ENCODE measurements at regions not wholly inside any gene's neighbourhood (a gene's known extent, or its start where the extent isn't known, plus 50 kb on each side); places are given as distances from the start of the nearest gene placed in this dataset.

DNA sequence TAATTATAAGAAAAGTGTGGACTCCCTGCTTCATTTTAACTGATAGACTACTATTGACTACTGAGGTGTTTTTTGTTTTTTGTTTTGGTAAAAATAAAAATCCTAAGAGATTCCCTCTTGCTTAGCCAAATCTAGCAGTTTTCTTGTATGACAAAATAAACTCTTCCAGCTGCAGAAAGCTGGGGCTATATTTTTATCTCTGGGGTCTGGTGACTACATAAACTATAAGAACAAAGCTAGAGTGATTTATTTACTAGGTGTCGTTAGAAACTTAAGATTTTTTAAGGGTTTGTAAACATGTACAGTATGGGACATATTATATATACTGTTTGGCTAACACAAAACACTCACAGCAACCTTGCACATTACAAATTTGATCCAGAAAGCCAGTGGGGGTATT is 467.4 kb upstream of the MPDZ start:
- Mint-ChIP-seq H3K27ac (ENCODE audit: unreplicated experiment) (no peak overlapping the region), H3K36me3 (ENCODE audit: unreplicated experiment) (no peaks in the 10 kb centered on the region), H3K27me3 (ENCODE audit: unreplicated experiment) (no peaks in the 10 kb centered on the region), H3K4me3 (ENCODE audit: unreplicated experiment) (no peak overlapping the region), H3K9me3 (ENCODE audit: unreplicated experiment) (no peaks in the 10 kb centered on the region), H3K4me1 (ENCODE audit: low read depth, unreplicated experiment) (peaks cover 8% of the 10 kb centered on the region)
- TF ChIP-seq, protein P1, sequence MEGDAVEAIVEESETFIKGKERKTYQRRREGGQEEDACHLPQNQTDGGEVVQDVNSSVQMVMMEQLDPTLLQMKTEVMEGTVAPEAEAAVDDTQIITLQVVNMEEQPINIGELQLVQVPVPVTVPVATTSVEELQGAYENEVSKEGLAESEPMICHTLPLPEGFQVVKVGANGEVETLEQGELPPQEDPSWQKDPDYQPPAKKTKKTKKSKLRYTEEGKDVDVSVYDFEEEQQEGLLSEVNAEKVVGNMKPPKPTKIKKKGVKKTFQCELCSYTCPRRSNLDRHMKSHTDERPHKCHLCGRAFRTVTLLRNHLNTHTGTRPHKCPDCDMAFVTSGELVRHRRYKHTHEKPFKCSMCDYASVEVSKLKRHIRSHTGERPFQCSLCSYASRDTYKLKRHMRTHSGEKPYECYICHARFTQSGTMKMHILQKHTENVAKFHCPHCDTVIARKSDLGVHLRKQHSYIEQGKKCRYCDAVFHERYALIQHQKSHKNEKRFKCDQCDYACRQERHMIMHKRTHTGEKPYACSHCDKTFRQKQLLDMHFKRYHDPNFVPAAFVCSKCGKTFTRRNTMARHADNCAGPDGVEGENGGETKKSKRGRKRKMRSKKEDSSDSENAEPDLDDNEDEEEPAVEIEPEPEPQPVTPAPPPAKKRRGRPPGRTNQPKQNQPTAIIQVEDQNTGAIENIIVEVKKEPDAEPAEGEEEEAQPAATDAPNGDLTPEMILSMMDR (IDR thresholded peaks at IDR 0.05; ENCODE audit: partially characterized antibody, unreplicated experiment), result no peak
- no peak for DNase-seq

DNA sequence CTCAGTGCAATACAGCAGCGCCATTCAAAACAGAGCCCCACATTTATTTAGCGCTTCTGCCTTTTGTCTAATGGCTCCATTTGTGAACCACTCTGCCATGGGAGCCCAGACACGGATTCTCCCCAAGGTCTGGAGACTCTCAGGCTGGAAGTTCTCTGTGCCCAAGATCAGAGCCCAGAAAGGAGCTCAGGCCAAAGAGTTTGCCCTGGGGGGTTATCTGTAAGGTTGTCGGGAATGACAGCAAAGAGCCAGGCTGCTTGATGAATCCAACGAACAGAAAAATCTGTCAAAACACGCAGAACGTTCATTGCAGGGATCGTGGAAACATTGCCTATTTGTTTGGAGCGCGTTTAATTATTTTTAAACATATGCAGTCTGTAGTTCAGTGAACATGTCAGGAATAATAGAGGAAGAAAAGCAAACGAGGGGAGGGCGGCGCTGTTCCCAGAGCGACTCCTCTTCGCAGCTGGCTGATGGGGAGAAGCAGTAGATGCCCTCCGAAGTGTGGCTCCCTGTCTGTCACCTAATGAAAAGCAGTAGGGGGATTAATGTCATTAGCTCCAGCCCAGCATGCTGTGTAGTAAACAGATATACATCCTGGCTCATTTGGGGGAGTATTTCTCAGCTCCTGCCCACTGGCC is 464.9 kb upstream of the MPDZ start:
- Mint-ChIP-seq H3K4me3 (ENCODE audit: unreplicated experiment) (no peak overlapping the region), H3K27me3 (ENCODE audit: unreplicated experiment) (no peaks in the 10 kb centered on the region), H3K4me1 (ENCODE audit: low read depth, unreplicated experiment) (peaks cover 3% of the 10 kb centered on the region), H3K36me3 (ENCODE audit: unreplicated experiment) (no peaks in the 10 kb centered on the region), H3K27ac (ENCODE audit: unreplicated experiment) (peak overlapping the region; percentile 11), H3K9me3 (ENCODE audit: unreplicated experiment) (no peaks in the 10 kb centered on the region)
- TF ChIP-seq, protein P1 (IDR thresholded peaks at IDR 0.05; ENCODE audit: partially characterized antibody, unreplicated experiment), result no peak
- DNase-seq, result no peak

DNA sequence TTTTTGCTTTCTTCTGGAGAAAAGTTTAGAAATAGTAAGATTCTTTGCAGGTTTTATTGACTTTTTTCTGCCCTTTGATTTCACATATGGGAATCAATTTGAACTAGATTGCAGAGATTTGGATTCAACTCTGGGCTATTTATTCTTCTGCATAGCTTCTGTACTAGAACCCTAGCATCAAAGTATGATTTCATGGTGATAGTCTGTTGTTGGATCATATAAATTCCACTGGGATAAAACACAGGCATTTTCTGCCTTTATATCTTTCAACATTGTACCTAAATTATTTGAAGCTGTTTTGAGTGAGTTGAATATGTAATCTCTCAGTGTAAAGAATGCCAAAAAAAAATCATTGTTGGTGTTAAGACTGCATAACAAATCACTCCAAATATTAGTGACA is 458.4 kb upstream of the MPDZ start:
- Mint-ChIP-seq H3K9me3 (ENCODE audit: unreplicated experiment) (no peaks in the 10 kb centered on the region), H3K4me3 (ENCODE audit: unreplicated experiment) (no peak overlapping the region), H3K27ac (ENCODE audit: unreplicated experiment) (no peak overlapping the region), H3K4me1 (ENCODE audit: low read depth, unreplicated experiment) (no peaks in the 10 kb centered on the region), H3K27me3 (ENCODE audit: unreplicated experiment) (no peaks in the 10 kb centered on the region), H3K36me3 (ENCODE audit: unreplicated experiment) (no peaks in the 10 kb centered on the region)
- TF ChIP-seq, protein P1 (IDR thresholded peaks at IDR 0.05; ENCODE audit: partially characterized antibody, unreplicated experiment), result no peak
- no peak for DNase-seq

DNA sequence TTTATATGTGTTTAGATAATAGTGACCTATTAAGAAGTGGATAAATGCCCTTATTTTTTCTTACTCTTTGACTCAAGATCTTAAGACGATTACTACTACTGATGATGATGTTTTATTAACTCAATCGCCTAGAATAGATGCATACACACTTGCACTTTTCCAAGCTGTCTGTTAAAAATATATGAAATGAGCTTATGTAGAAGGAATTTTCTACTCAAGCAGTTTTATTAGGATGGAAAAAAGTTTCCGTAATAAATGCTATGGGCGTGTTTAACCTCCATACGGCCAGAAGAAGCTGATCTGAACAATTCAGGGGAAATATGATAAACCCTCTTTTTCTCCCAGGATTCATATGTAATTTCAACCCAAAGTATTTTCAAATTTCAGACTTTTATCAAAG is 455.7 kb upstream of the MPDZ start:
- H3K36me3 Mint-ChIP-seq (ENCODE audit: unreplicated experiment), result no peaks in the 10 kb centered on the region
- H3K27me3 Mint-ChIP-seq (ENCODE audit: unreplicated experiment), result no peaks in the 10 kb centered on the region
- no peak overlapping the region for H3K4me3 Mint-ChIP-seq (ENCODE audit: unreplicated experiment)
- TF ChIP-seq, protein P1 (IDR thresholded peaks at IDR 0.05; ENCODE audit: partially characterized antibody, unreplicated experiment), result no peak
- no peak overlapping the region for H3K27ac Mint-ChIP-seq (ENCODE audit: unreplicated experiment)
- DNase-seq, result no peak
- H3K4me1 Mint-ChIP-seq (ENCODE audit: low read depth, unreplicated experiment), result no peaks in the 10 kb centered on the region
- no peaks in the 10 kb centered on the region for H3K9me3 Mint-ChIP-seq (ENCODE audit: unreplicated experiment)

DNA sequence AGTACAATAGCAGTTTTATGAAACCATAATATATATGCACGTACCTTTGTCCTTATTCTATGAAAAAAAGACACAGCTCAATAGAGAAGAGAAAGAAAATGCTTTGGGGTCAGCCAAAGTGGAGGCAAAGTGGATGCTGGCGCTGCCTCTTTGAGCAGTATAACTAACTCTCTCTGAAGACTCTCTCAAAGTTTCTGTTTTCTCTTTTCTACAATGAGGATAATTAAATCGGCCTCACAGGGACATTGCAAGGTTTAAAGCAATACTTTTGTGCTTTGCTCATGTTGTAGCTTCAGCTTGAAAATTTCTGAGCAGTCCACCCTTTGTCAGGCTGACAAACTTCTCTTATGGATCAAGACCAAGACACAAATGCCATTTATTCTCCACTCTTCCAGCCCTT is 455.1 kb upstream of the MPDZ start:
- Mint-ChIP-seq H3K4me3 (ENCODE audit: unreplicated experiment) (no peak overlapping the region), H3K27ac (ENCODE audit: unreplicated experiment) (no peak overlapping the region), H3K9me3 (ENCODE audit: unreplicated experiment) (no peaks in the 10 kb centered on the region), H3K27me3 (ENCODE audit: unreplicated experiment) (no peaks in the 10 kb centered on the region), H3K36me3 (ENCODE audit: unreplicated experiment) (no peaks in the 10 kb centered on the region), H3K4me1 (ENCODE audit: low read depth, unreplicated experiment) (no peaks in the 10 kb centered on the region)
- TF ChIP-seq, protein P1 (IDR thresholded peaks at IDR 0.05; ENCODE audit: partially characterized antibody, unreplicated experiment), result no peak
- no peak for DNase-seq
